T-helper 1 cell treated with Interleukin-12 subunit alpha and Interleukin-12 subunit beta and Interleukin-4 antibody, amounts not matched to agents 30 ng/mL and 1 ng/mL, for 36 hours (primary cell): ENCODE measurements at regions not wholly inside any gene's neighbourhood (a gene's known extent, or its start where the extent isn't known, plus 50 kb on each side); places are given as distances from the start of the nearest gene placed in this dataset.
"Not testable (repeated sequence)": the region's sequence is repeated elsewhere in the genome, so short reads cannot be mapped to it uniquely, and the experiment has no call there.

Experiments used
- intact Hi-C: fragments of 100-400 bp; cut with micrococcal nuclease; formaldehyde crosslinking; loops from one replicate; pipeline ENCODE4 v1.15.1; 2024

DNA sequence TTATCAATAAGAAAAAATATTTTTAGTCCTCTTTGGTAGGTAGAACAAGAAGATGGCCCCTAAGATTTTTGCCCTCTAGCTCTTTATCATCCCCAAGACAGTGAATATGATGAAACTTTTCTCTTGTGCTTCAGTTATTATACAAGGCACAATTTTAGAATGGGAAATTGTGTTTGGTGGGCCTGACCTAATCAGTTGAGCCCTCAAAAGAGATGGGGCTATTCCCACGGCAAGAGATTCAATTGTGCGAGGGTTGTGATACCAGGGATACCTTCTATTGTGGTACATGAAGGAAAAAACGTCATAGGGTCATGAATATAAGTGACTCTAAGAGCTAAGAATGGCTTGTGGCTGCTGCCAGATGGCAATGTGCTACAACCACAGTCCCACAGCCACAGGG is 94.0 kb upstream of the COX7C start:
- intact Hi-C loops: no loop called here

DNA sequence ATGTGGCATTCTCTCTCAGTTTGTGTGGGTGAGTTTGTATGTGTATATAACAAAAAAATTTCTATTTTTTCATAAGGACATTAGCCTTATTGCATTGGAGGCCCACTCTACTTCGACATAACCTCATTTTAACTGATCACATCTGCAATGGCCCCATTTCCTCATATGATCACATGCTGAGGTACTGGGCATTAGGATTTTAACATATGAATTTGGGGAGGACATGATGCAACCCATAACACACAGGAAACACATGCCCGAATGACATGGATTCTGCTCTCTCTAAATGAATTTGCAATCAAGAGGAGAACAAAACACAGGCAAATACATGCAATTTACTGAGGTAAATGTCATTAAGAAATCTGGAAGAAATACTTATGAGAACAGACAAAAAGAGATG is 92.1 kb upstream of the COX7C start:
- intact Hi-C loops: no loop called here

DNA sequence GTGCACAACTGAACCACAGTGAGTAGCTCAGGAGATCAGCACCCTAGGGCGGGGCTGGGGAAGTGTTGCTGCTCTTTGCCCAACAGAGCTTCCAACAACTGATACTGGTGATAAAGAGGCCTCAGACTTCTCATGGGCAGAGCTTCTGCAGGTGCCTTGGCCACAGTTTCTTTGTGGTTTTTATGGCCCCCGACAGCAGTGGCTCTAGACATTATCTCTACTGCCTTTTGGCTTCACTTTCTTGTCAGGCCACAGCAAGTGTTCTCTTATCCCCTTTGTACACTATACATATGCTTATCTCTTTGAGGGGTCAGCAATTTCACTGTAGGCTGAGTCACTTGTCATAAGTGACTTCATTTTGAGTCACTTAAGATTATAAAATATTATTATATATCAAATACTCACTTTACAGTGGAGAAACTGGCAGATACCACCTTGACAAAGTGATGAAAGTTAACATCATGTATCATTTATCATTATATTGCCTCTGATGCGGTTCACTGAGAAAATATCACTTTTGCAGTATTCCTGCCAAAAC is 90.9 kb upstream of the COX7C start:
- intact Hi-C loops: no loop called here

DNA sequence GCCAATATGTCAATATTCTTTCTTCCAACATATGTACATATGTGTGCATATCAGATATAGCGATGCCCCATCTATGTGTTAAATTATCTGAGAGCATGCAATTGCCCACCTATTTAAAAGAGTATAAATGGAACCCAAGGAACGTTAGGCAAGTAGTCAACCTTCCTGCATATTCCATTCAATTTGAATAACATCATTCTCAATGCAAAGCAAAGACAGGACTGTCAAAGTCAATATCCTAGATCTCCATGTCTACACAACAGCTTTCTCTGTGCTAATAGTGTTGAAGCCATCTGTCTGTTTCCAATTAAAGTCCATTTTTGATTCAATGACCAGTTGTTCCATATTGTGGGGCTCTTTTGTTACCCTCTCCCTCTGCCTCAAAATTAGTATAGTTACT is 85.3 kb upstream of the COX7C start:
- intact Hi-C loops: no loop called here

DNA sequence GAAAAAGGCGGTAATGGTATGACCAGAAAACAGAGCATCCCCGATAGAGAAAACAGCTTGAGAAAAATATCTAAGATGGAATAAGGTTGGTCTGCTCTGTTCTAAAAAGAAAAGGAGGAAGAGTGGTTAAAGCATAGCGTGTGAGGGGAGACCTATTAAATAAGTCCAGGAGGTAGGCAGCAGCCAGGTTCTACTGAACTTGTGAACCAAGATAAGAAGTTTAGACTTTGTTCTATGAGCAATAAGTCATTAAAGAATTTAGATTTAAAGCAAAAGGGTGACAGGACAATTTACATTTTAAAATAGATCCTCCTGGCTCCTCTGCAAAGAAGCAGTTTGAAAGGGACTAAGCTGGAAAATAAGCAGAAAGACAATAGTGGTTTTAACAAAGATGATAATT is 81.3 kb upstream of the COX7C start:
- intact Hi-C loops: no loop called here

- intact Hi-C loops: no loop called here
These were observed 75.2 kb upstream of the COX7C start for GRCh38 chr5:86542532-86542931.

DNA sequence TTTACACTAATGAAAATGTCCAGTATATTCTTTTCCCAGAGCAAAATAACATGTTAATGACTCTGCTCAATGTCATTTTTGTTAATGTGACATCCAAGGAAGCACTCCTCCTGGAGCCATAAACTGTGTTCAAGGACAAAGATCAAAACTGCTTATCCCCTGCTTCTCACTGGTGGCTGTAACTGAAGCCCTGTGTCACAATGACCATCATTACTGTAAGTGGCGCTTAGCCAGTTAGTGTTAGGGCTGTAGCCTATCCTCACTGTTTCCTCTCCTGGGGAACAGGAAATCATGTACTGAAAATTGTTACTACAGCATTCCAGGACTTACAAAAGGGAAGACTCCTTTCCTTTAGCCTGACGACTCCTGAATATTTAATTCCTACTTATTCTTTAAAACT is 71.7 kb upstream of the COX7C start:
- intact Hi-C loops: no loop called here

DNA sequence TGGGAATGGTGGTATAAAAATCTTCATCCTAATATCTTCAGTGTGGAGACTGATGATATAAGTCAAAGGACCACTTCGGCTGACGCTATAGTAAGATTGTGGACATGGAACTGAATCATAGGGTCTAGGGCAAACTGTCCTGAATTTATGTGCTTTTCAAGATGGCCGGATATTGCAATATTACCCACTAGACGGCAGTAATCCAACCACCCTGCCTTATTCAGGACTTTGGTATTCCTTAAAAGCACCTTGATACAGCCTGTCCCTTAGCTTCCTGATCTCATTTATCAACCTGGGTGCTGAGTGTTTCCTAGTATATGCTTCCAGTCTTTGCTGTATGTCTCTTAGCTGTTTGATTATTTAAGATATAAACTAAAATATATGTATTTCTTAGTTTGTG is 71.2 kb upstream of the COX7C start:
- intact Hi-C loops: no loop called here

DNA sequence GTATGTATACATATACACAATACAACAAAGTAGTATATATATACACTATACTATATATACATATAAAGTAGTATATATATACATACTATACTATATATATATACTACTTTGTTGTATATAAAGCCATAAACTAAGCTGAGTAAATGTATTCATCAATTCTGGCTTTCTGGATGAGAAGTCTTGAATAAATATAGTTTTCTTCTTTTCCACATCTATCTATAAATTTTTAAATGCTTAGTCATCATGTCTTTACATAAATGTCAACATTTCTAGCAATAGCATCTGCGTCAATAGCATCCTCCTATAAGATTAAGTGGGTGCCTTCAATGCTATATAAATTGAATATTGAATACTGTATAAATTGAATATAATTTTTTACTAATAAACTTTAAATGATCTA is 63.1 kb upstream of the COX7C start:
- intact Hi-C loops: no loop called here

DNA sequence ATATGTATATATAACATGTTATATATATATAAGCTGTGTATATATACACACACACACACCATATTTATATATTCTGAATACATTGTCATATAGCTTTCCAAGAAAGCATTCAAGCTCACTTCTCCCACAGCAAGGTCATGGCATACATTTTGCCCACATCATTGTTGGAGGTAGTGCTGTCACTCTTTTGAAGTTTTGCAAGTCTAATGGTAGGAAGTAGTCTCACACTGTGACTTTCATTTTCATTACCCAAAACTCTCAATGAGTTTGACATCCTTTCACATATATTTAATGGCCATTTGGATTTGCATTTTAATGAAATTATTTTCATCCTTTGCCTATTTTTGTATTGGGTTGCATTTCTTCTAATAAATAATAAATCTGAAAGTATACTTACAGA is 59.8 kb upstream of the COX7C start:
- intact Hi-C loops: no loop called here

- intact Hi-C loops: no loop called here
These were observed 52.4 kb upstream of the COX7C start for GRCh38 chr5:86565197-86565789.

- intact Hi-C loops: not testable (repeated sequence)
These were observed 51.7 kb upstream of the COX7C start for GRCh38 chr5:86566030-86566429.
